H9 (cell line): ENCODE measurements at regions not wholly inside any gene's neighbourhood (a gene's known extent, or its start where the extent isn't known, plus 50 kb on each side); places are given as distances from the start of the nearest gene placed in this dataset.

Source experiments
- DNase-seq: peaks from one replicate; pipeline ENCODE4 v3.0.0-alpha.2; 2017
- H2AFZ ChIP-seq: one replicate; pipeline ENCODE4 v1.6.1; 2013; ENCODE audit warnings: mild to moderate bottlenecking, low read length, control low read depth, moderate library complexity
- H2AK5ac ChIP-seq: 2 replicates; pipeline ENCODE4 v1.6.1; 2013; ENCODE audit warnings: low read length, control low read depth, mixed read lengths; ENCODE audit not compliant: insufficient read length
- H2BK120ac ChIP-seq: one replicate; pipeline ENCODE4 v1.6.1; 2013; ENCODE audit warnings: low read depth, mild to moderate bottlenecking, low read length, control low read depth, inconsistent platforms; ENCODE audit not compliant: poor library complexity, severe bottlenecking
- H2BK12ac ChIP-seq: 2 replicates; pipeline ENCODE4 v1.6.1; 2013; ENCODE audit warnings: low read length, control low read depth, mixed read lengths, low read depth; ENCODE audit not compliant: insufficient read length
- H2BK15ac ChIP-seq: 2 replicates; pipeline ENCODE4 v1.6.1; 2013; ENCODE audit warnings: low read depth, low read length, control low read depth
- H2BK20ac ChIP-seq: one replicate; pipeline ENCODE4 v1.6.1; 2013; ENCODE audit warnings: low read depth, mild to moderate bottlenecking, low read length, control low read depth, inconsistent platforms; ENCODE audit not compliant: poor library complexity, severe bottlenecking
- H2BK5ac ChIP-seq: 2 replicates; pipeline ENCODE4 v1.6.1; 2013; ENCODE audit warnings: low read length, control low read depth, mixed read lengths; ENCODE audit not compliant: insufficient read length
- H3K14ac ChIP-seq: 2 replicates; pipeline ENCODE4 v1.6.1; 2013; ENCODE audit warnings: low read length, control low read depth; ENCODE audit not compliant: insufficient read depth
- H3K18ac ChIP-seq: 2 replicates; pipeline ENCODE4 v1.6.1; 2013; ENCODE audit warnings: low read depth, mild to moderate bottlenecking, mixed read lengths, low read length, control low read depth; ENCODE audit not compliant: insufficient read length
- H3K23ac ChIP-seq: 2 replicates; pipeline ENCODE4 v1.6.1; 2013; ENCODE audit warnings: low read length, control low read depth, mixed read lengths, low read depth; ENCODE audit not compliant: insufficient read length
- H3K23me2 ChIP-seq: 2 replicates; pipeline ENCODE4 v1.6.1; 2013; ENCODE audit warnings: low read depth, mild to moderate bottlenecking, mixed read lengths, low read length, control low read depth; ENCODE audit not compliant: insufficient read length, poor library complexity, severe bottlenecking
- H3K27ac ChIP-seq: 2 replicates; pipeline ENCODE4 v1.5.1; 2013; ENCODE audit warnings: low read length, control low read depth, mixed read lengths, low read depth; ENCODE audit not compliant: insufficient read length
- H3K27me3 ChIP-seq: 2 replicates; pipeline ENCODE4 v1.6.1; 2013; ENCODE audit warnings: low read length, control low read depth, inconsistent platforms; ENCODE audit not compliant: insufficient read depth
- H3K4ac ChIP-seq: 2 replicates; pipeline ENCODE4 v1.6.1; 2013; ENCODE audit warnings: low read depth, mild to moderate bottlenecking, control low read depth, inconsistent platforms, low read length, moderate library complexity
- H3K4me1 ChIP-seq: 2 replicates; pipeline ENCODE4 v1.6.1; 2013; ENCODE audit warnings: low read length, control low read depth, inconsistent platforms; ENCODE audit not compliant: insufficient read depth
- H3K4me2 ChIP-seq: 2 replicates; pipeline ENCODE4 v1.6.1; 2013; ENCODE audit warnings: low read length, control low read depth, mixed read lengths; ENCODE audit not compliant: insufficient read length, insufficient read depth
- H3K56ac ChIP-seq: 2 replicates; pipeline ENCODE4 v1.6.1; 2013; ENCODE audit warnings: low read depth, mild to moderate bottlenecking, mixed read lengths, low read length, control low read depth; ENCODE audit not compliant: insufficient read length
- H3K79me1 ChIP-seq: 2 replicates; pipeline ENCODE4 v1.6.1; 2013; ENCODE audit warnings: low read depth, mild to moderate bottlenecking, moderate library complexity, low read length, control low read depth, inconsistent platforms; ENCODE audit not compliant: insufficient read depth, poor library complexity, severe bottlenecking
- H3K79me2 ChIP-seq: 2 replicates; pipeline ENCODE4 v1.6.1; 2013; ENCODE audit warnings: low read length, control low read depth, inconsistent platforms; ENCODE audit not compliant: insufficient read depth
- H3K9ac ChIP-seq: 2 replicates; pipeline ENCODE4 v1.6.1; 2013; ENCODE audit warnings: low read length, control low read depth, mixed read lengths; ENCODE audit not compliant: insufficient read length; ENCODE audit errors: extremely low read depth
- H3K9me3 ChIP-seq: one replicate; pipeline ENCODE4 v1.6.1; 2013; ENCODE audit warnings: low read depth, low read length, inconsistent platforms; ENCODE audit not compliant: control insufficient read depth
- H3T11ph ChIP-seq: one replicate; pipeline ENCODE4 v1.6.1; 2013; ENCODE audit warnings: mild to moderate bottlenecking, low read length, control low read depth, inconsistent platforms
- H4K20me1 ChIP-seq: one replicate; pipeline ENCODE4 v1.6.1; 2013; ENCODE audit not compliant: control insufficient read depth, insufficient read length, insufficient read depth
- H4K5ac ChIP-seq: 2 replicates; pipeline ENCODE4 v1.6.1; 2013; ENCODE audit warnings: low read depth, mild to moderate bottlenecking, mixed read lengths, low read length, control low read depth; ENCODE audit not compliant: insufficient read length
- H4K8ac ChIP-seq: replicated peaks from 2 replicates; pipeline ENCODE4 v1.6.1; 2013; ENCODE audit warnings: low read length, control low read depth, mixed read lengths, low read depth; ENCODE audit not compliant: insufficient read length
- H4K91ac ChIP-seq: 2 replicates; pipeline ENCODE4 v1.6.1; 2013; ENCODE audit warnings: low read depth, mild to moderate bottlenecking, moderate library complexity, mixed read lengths, low read length, control low read depth; ENCODE audit not compliant: insufficient read length
- H3K27ac Mint-ChIP-seq, 3 experiments: 2 replicates in 2 of 3; 3 replicates in 1 of 3; pipeline ENCODE4 v1.8.0; 2020 to 2021; ENCODE audit warnings: mixed read lengths in 3 of 3, mild to moderate bottlenecking in 1 of 3, moderate library complexity in 1 of 3
- H3K27me3 Mint-ChIP-seq: 2 replicates; pipeline ENCODE4 v1.8.0; 2021; ENCODE audit warnings: low read depth, mild to moderate bottlenecking, moderate library complexity, mixed read lengths
- H3K36me3 Mint-ChIP-seq, 3 experiments: 2 replicates in 2 of 3; 3 replicates in 1 of 3; pipeline ENCODE4 v1.8.0; 2020 to 2021; ENCODE audit warnings: low read depth in 3 of 3, mixed read lengths in 3 of 3; ENCODE audit not compliant: insufficient read depth in 1 of 3
- H3K4me1 Mint-ChIP-seq, 2 experiments: 2 replicates each; pipeline ENCODE4 v1.8.0; 2020; ENCODE audit warnings: mixed read lengths in 2 of 2
- H3K4me3 Mint-ChIP-seq, 2 experiments: 2 replicates in 1 of 2; 3 replicates in 1 of 2; pipeline ENCODE4 v1.8.0; 2020 to 2021; ENCODE audit warnings: mild to moderate bottlenecking in 2 of 2, mixed read lengths in 2 of 2, moderate library complexity in 1 of 2
- H3K9me3 Mint-ChIP-seq, 2 experiments: 2 replicates in 1 of 2; 3 replicates in 1 of 2; pipeline ENCODE4 v1.8.0; 2020; ENCODE audit warnings: mild to moderate bottlenecking in 2 of 2, mixed read lengths in 2 of 2, moderate library complexity in 1 of 2
- CTCF ChIP-seq: fragments of 200-600 bp; sonication (generic); conservative IDR thresholded peaks from 3 replicates; pipeline ENCODE4 v1.8.0; 2021; ENCODE audit warnings: antibody characterized with exemption, mild to moderate bottlenecking
- WGBS: extraction: QIAGEN DNeasy Blood & Tissue Kit; methylation state at CpG from one replicate; pipeline ENCODE4 v1.1.7; 2013; ENCODE audit warnings: missing lambda C conversion rate, low lambda C conversion rate, mixed read lengths; ENCODE audit not compliant: insufficient read length; ENCODE audit errors: extremely low coverage; 5-methylcytosine and 5-hydroxymethylcytosine counted together

- no peak overlapping the region for H4K91ac ChIP-seq
- no peak overlapping the region for H2BK120ac ChIP-seq
- H2BK12ac ChIP-seq = no peak overlapping the region
- Mint-ChIP-seq H3K27me3 (no peaks in the 10 kb centered on the region), H3K36me3 (no peaks in the 10 kb centered on the region), H3K4me3 (no peak overlapping the region), H3K9me3 (no peaks in the 10 kb centered on the region; a peak in 2 of 5 replicates), H3K27ac (no peak overlapping the region; a peak in 1 of 7 replicates), H3K4me1 (no peaks in the 10 kb centered on the region)
- H4K20me1 ChIP-seq = no peaks in the 10 kb centered on the region
- H3K9me3 ChIP-seq = no peaks in the 10 kb centered on the region
- no peak overlapping the region for H2BK15ac ChIP-seq
- no peak overlapping the region for H2BK20ac ChIP-seq
- H2BK5ac ChIP-seq = no peak overlapping the region
- no peak for TF ChIP-seq CTCF
- H2AK5ac ChIP-seq = no peak overlapping the region
- no peak overlapping the region for H3T11ph ChIP-seq
- H3K4me2 ChIP-seq = no peak overlapping the region
- H4K8ac ChIP-seq = no peak overlapping the region
- H3K27me3 ChIP-seq = no peaks in the 10 kb centered on the region
- no peaks in the 10 kb centered on the region for H3K79me2 ChIP-seq
- H3K79me1 ChIP-seq = no peaks in the 10 kb centered on the region
- no peak overlapping the region for H3K14ac ChIP-seq
- no peaks in the 10 kb centered on the region for H3K23me2 ChIP-seq
- H4K5ac ChIP-seq = no peak overlapping the region
- no peak for DNase-seq
- no peak overlapping the region for H2AFZ ChIP-seq
- no peak overlapping the region for H3K27ac ChIP-seq
- no peak overlapping the region for H3K18ac ChIP-seq
- H3K9ac ChIP-seq = no peak overlapping the region
- WGBS = no CpG with 5 or more reads among the region's 4 CpGs
- H3K4me1 ChIP-seq = no peaks in the 10 kb centered on the region
- H3K4ac ChIP-seq = no peak overlapping the region
- no peak overlapping the region for H3K56ac ChIP-seq
- H3K23ac ChIP-seq = no peak overlapping the region
These were observed 420.0 kb upstream of the CBLB start for GRCh38 chr3:106288781-106289180.
